Central memory CD8-positive, alpha-beta T cell (primary cell): ENCODE measurements at regions not wholly inside any gene's neighbourhood (a gene's known extent, or its start where the extent isn't known, plus 50 kb on each side); places are given as distances from the start of the nearest gene placed in this dataset.

ENCODE experiments used
- ATAC-seq: fragments of 150-1000 bp; cut with Tn5 transposase; replicated peaks from 2 replicates; pipeline ENCODE4 v1.10.0; 2022; ENCODE audit warnings: mild to moderate bottlenecking, moderate FRiP score, moderate number of reproducible peaks; ENCODE audit not compliant: poor library complexity, severe bottlenecking; ENCODE audit errors: extremely low read depth
- DNase-seq, 2 donors: peaks; one replicate each; pipeline ENCODE4 v3.0.0; 2021; ENCODE audit warnings: low spot score in 2 of 2
- H3K27ac Mint-ChIP-seq: one replicate; pipeline ENCODE4 v1.8.0; 2022; ENCODE audit warnings: low read depth, mild to moderate bottlenecking, moderate library complexity, mixed read lengths
- H3K27me3 Mint-ChIP-seq: one replicate; pipeline ENCODE4 v1.8.0; 2022; ENCODE audit warnings: mixed read lengths
- H3K36me3 Mint-ChIP-seq: one replicate; pipeline ENCODE4 v1.8.0; 2022; ENCODE audit warnings: mild to moderate bottlenecking, moderate library complexity, mixed read lengths; ENCODE audit not compliant: insufficient read depth
- H3K4me1 Mint-ChIP-seq: one replicate; pipeline ENCODE4 v1.8.0; 2022; ENCODE audit warnings: mixed read lengths
- H3K4me3 Mint-ChIP-seq: one replicate; pipeline ENCODE4 v1.8.0; 2022; ENCODE audit warnings: mild to moderate bottlenecking, moderate library complexity, mixed read lengths
- H3K9me3 Mint-ChIP-seq: one replicate; pipeline ENCODE4 v1.8.0; 2022; ENCODE audit warnings: mixed read lengths

DNA sequence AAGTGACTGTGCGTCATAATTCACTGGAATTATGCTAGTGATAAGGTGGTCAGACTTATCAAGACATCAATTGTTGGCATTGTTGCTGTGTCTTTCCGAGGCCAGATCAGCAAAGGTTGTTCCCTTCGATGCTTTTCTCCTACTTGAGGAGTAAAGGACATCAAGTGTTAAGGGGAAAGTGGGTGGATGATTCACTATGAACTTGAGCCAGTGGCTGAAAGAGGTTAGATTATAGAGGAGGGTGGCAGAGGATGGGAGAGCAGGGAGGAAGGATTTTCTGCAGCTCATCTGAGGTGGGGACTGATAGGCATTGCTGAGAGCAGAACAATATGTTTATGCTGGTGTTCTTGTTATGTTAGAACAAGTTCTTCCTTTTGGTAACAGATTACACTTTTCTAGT, 131.4 kb upstream of the AGR3 start:
- no peaks in the 10 kb centered on the region for H3K36me3 Mint-ChIP-seq
- H3K27me3 Mint-ChIP-seq: no peaks in the 10 kb centered on the region
- H3K4me1 Mint-ChIP-seq: peaks cover 7% of the 10 kb centered on the region
- H3K9me3 Mint-ChIP-seq: no peaks in the 10 kb centered on the region
- no peak overlapping the region for H3K4me3 Mint-ChIP-seq
- DNase-seq (no peak), ATAC-seq (no peak)
- H3K27ac Mint-ChIP-seq: no peak overlapping the region

- Mint-ChIP-seq H3K27ac (no peak overlapping the region), H3K4me1 (peaks cover 7% of the 10 kb centered on the region), H3K9me3 (no peaks in the 10 kb centered on the region), H3K27me3 (no peaks in the 10 kb centered on the region), H3K36me3 (no peaks in the 10 kb centered on the region), H3K4me3 (no peak overlapping the region)
- ATAC-seq (no peak), DNase-seq (no peak)
Measured at GRCh38 chr7:17014686-17015085, 132.9 kb upstream of the AGR3 start.

GRCh38 chr7:17015598-17016031, 133.8 kb upstream of the AGR3 start:
- no peaks in the 10 kb centered on the region for H3K9me3 Mint-ChIP-seq
- no peak overlapping the region for H3K27ac Mint-ChIP-seq
- DNase-seq: no peak
- H3K4me3 Mint-ChIP-seq: no peak overlapping the region
- no peaks in the 10 kb centered on the region for H3K36me3 Mint-ChIP-seq
- no peaks in the 10 kb centered on the region for H3K27me3 Mint-ChIP-seq
- peaks cover 2% of the 10 kb centered on the region for H3K4me1 Mint-ChIP-seq
- ATAC-seq: no peak

DNA sequence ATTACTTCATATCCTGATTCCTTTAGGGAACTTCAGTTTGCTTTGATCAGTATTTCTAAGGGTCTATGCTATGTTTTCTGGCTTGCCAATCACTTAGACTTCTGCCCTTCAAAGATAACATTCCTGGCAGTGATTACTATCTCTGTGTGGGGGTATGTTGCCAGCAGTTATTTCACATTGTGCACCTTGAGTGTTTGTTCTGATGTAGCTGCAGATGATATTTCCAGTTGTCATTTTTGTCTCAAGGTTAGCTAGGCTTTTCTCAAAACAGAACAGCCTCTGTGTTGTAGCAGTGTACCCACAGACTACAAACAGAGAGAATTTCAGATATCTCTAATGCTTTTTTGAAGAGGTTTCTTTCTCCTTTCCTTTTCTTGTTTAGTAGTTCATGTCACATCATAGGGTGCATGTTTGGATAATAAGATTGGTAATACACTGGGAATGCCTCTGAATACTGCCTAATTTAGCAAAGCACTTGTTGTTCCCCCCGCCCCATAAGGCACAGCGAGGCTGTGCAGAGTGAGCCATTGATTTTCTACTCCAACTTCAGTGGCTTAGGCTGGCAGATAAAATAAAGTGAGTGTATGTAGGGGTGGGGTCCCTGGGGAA, 134.7 kb upstream of the AGR3 start:
- Mint-ChIP-seq H3K9me3 (no peaks in the 10 kb centered on the region), H3K27me3 (no peaks in the 10 kb centered on the region), H3K4me3 (no peak overlapping the region), H3K4me1 (no peaks in the 10 kb centered on the region), H3K27ac (no peak overlapping the region), H3K36me3 (no peaks in the 10 kb centered on the region)
- no peak for DNase-seq
- ATAC-seq: no peak

- H3K4me3 Mint-ChIP-seq: no peak overlapping the region
- peaks cover 9% of the 10 kb centered on the region for H3K27me3 Mint-ChIP-seq
- no peaks in the 10 kb centered on the region for H3K4me1 Mint-ChIP-seq
- no peak overlapping the region for H3K27ac Mint-ChIP-seq
- ATAC-seq: no peak
- H3K9me3 Mint-ChIP-seq: no peaks in the 10 kb centered on the region
- H3K36me3 Mint-ChIP-seq: no peaks in the 10 kb centered on the region
- DNase-seq: no peak
Measured at GRCh38 chr7:17019106-17019505, 137.3 kb upstream of the AGR3 start.

DNA sequence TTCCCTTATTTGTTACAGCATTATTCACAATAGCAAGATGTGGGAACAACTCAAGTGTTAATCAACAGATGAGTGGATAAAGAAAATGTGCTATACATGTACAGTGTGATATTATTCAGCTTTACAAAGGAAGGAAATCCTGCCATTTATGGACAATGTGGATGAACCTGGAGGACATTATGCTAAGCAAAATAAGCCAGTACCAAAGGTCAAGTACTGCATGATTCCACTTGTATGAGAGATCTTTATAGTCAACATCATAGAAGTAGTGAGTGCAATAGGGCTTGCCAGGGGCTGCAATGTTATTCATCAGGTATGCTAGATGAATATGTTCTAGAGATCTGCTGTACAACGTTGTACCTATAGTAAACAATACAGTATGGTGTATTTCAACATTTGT, 138.5 kb upstream of the AGR3 start:
- Mint-ChIP-seq H3K27me3 (peaks cover 9% of the 10 kb centered on the region), H3K36me3 (no peaks in the 10 kb centered on the region), H3K4me3 (no peak overlapping the region)

DNA sequence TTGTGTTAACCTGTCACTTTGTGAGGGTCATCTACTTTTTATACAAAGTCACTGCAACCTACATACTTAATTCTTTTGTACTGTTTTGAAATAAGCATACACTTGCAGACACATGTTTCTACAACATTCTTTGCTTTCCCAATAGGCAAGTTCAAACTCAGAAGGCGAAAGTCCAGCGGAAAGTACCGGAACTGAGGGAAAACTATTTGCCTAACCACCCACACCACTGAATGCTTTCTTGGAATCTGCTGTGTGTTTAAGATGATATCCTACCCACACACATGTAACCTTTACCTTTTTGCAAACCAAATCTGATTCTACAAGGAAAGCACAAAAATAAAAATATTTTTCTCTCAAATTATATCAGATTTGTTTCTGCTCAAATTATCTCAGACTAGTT, 139.4 kb upstream of the AGR3 start:
- no peak overlapping the region for H3K4me3 Mint-ChIP-seq
- no peak for DNase-seq

More for the DNA sequence above, 138.5 kb upstream of the AGR3 start:
- Mint-ChIP-seq H3K9me3 (no peaks in the 10 kb centered on the region), H3K27ac (no peak overlapping the region), H3K4me1 (no peaks in the 10 kb centered on the region)
- ATAC-seq (no peak), DNase-seq (no peak)

DNA sequence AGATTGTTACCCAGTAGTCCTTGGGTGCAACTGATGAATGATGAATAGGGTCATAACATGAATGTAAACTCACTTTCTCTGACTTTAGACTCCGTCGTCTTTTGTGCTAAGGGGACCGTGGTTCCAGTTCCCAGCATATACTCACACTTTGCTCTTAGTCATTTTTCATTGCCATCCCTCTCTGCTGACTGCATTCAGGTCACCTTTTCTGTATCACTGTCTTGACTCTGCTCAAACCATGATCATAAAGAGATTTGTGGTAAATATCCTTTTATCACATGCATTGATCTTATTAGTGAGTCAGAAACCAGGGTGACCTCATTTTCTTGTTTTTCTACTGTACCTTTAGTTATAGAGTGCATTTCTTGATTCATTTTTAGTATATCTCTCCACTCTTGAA, 141.1 kb upstream of the AGR3 start:
- DNase-seq (no peak), ATAC-seq (peak; percentile 32)
- no peak overlapping the region for H3K4me3 Mint-ChIP-seq
- peaks cover 9% of the 10 kb centered on the region for H3K27me3 Mint-ChIP-seq
- peaks cover 2% of the 10 kb centered on the region for H3K36me3 Mint-ChIP-seq
- no peaks in the 10 kb centered on the region for H3K9me3 Mint-ChIP-seq
- H3K4me1 Mint-ChIP-seq: no peaks in the 10 kb centered on the region
- H3K27ac Mint-ChIP-seq: no peak overlapping the region

More for the DNA sequence above, 139.4 kb upstream of the AGR3 start:
- no peak for ATAC-seq
- no peak overlapping the region for H3K27ac Mint-ChIP-seq
- H3K27me3 Mint-ChIP-seq: peaks cover 9% of the 10 kb centered on the region
- H3K9me3 Mint-ChIP-seq: no peaks in the 10 kb centered on the region
- H3K4me1 Mint-ChIP-seq: no peaks in the 10 kb centered on the region
- H3K36me3 Mint-ChIP-seq: no peaks in the 10 kb centered on the region

- Mint-ChIP-seq H3K4me1 (no peaks in the 10 kb centered on the region), H3K36me3 (peaks cover 2% of the 10 kb centered on the region), H3K27me3 (peaks cover 9% of the 10 kb centered on the region), H3K9me3 (no peaks in the 10 kb centered on the region), H3K4me3 (no peak overlapping the region), H3K27ac (no peak overlapping the region)
- no peak for ATAC-seq
- no peak for DNase-seq
Measured at GRCh38 chr7:17026269-17026668, 144.5 kb upstream of the AGR3 start.

- no peak overlapping the region for H3K27ac Mint-ChIP-seq
- no peak overlapping the region for H3K4me3 Mint-ChIP-seq
- peaks cover 2% of the 10 kb centered on the region for H3K36me3 Mint-ChIP-seq
- no peak for ATAC-seq
- H3K4me1 Mint-ChIP-seq: no peaks in the 10 kb centered on the region
- no peaks in the 10 kb centered on the region for H3K9me3 Mint-ChIP-seq
- peaks cover 9% of the 10 kb centered on the region for H3K27me3 Mint-ChIP-seq
- DNase-seq: no peak
Measured at GRCh38 chr7:17027143-17027788, 145.5 kb upstream of the AGR3 start.

DNA sequence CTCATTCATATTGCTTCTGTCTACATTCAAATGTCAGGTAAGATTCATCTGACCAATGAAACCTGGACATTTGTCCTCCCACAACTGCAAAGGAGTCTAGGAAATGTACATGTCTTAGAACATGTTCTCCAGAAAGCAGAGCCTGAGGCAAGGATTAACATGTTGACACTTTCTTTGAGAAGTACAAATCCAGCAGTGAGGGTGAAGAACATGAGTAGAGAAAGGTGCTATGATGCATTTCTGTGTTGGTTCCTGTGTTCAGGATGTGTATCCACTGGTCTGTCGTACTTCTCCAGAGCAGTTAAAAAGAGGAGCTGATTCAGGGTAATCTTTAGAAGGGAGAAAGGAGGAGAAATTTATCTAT, 146.0 kb upstream of the AGR3 start:
- ATAC-seq (no peak), DNase-seq (no peak)
- H3K27me3 Mint-ChIP-seq: peaks cover 6% of the 10 kb centered on the region
- H3K9me3 Mint-ChIP-seq: no peaks in the 10 kb centered on the region
- H3K4me3 Mint-ChIP-seq: no peak overlapping the region
- H3K36me3 Mint-ChIP-seq: peaks cover 2% of the 10 kb centered on the region
- H3K4me1 Mint-ChIP-seq: no peaks in the 10 kb centered on the region
- no peak overlapping the region for H3K27ac Mint-ChIP-seq

DNA sequence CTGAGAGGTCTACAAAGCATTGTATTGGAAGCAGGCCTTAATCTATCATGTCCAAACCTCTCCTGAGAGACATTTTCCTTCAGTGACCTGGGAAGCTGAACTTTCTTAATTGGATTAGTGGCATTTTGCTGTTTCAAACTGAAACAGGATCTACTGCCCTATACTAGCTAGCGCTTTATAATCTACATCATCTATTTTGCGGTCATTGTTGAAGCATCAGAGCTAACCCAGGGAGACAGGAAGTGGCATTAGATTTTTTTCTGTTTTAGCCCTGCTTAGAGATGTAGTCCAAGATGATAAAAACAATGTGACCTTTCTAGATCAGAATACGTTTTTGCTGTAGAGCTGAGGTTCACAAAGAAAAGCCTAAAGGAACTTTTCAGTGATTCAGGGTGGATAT, 147.4 kb upstream of the AGR3 start:
- Mint-ChIP-seq H3K9me3 (no peaks in the 10 kb centered on the region), H3K27me3 (no peaks in the 10 kb centered on the region), H3K4me3 (no peak overlapping the region), H3K27ac (no peak overlapping the region), H3K4me1 (no peaks in the 10 kb centered on the region), H3K36me3 (peaks cover 2% of the 10 kb centered on the region)
- no peak for DNase-seq
- peak; percentile 73 for ATAC-seq

DNA sequence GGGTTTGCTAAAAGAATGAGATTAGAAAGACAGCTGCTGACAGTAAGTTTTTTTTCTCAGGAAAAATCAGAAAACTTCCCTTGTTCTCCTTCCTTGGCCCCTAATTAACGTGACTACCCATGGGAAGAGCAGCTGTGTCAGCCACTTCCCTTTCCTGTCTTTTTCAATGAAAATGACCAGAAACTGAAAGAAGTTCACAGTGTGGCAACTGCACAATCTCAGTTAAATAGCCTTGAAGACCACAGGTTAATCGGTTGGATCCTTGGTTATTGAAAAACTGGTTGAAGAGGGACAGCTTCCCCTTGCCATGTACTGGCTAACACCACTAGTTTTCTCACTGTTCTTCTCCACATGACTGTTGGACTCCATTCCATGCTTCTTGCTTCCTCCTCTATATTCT, 148.8 kb upstream of the AGR3 start:
- H3K27me3 Mint-ChIP-seq: no peaks in the 10 kb centered on the region
- peaks cover 2% of the 10 kb centered on the region for H3K36me3 Mint-ChIP-seq
- DNase-seq (no peak), ATAC-seq (no peak)
- H3K4me1 Mint-ChIP-seq: no peaks in the 10 kb centered on the region
- no peak overlapping the region for H3K4me3 Mint-ChIP-seq
- H3K27ac Mint-ChIP-seq: no peak overlapping the region
- H3K9me3 Mint-ChIP-seq: no peaks in the 10 kb centered on the region
